ENCODE measurements at regions not wholly inside any gene's neighbourhood (a gene's known extent, or its start where the extent isn't known, plus 50 kb on each side); places are given as distances from the start of the nearest gene placed in this dataset.

DNA sequence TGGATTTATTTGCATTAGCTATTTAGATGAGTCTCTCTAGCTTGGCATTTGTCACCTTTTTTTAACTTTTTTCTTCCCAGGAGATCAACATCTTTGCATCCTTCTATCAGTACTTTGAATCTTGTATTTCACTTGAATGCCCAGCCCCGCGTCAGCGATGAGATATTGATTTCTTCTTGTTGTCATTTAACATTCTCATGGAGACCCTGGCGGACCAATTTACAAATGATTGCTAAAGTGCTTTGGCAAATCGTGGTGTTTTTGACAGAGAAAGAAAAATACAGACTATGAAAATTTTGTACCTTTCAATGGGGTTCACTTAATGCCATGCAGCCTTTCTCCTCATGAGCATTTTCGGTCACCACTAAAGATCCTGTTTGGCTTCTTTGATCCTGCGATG lies 269.7 kb downstream of the ABCC12 start:
- Histone ChIP-seq H3K27ac (ENCODE audit: low read length, poor library complexity, severe bottlenecking) (no peak overlapping the region), H2AK5ac (ENCODE audit: low read length, severe bottlenecking) (no peak overlapping the region), H2BK5ac (ENCODE audit: low read depth, low read length, poor library complexity, severe bottlenecking) (no peak overlapping the region), H2BK15ac (ENCODE audit: low read depth, poor library complexity, severe bottlenecking) (no peak overlapping the region), H3K4me1 (ENCODE audit: control insufficient read depth, insufficient read depth, low read depth, low read length) (peaks cover 10% of the 10 kb centered on the region), H3K14ac (ENCODE audit: low read length in 2 of 2) (no peak overlapping the region), H3K18ac (ENCODE audit: low read depth in 1 of 2, low read length in 2 of 2) (no peak overlapping the region), H3K79me1 (replicated peaks; ENCODE audit: low read length, poor library complexity, severe bottlenecking) (no peaks in the 10 kb centered on the region), H2BK120ac (ENCODE audit: low read depth, low read length) (no peak overlapping the region), H3K27me3 (ENCODE audit: control insufficient read depth in 1 of 2, insufficient read depth in 1 of 2, low read length in 2 of 2) (peaks cover 0 to 19% of the 10 kb centered on the region in 2 experiments), H3K4ac (ENCODE audit: low read depth in 1 of 2, low read length in 2 of 2) (no peak overlapping the region), H3K4me3 (ENCODE audit: insufficient read depth in 1 of 2, low read depth in 1 of 2, low read length in 2 of 2) (no peak overlapping the region), H4K8ac (ENCODE audit: low read length) (no peak overlapping the region), H3K23ac (ENCODE audit: low read length in 2 of 2) (no peak overlapping the region), H2AFZ (ENCODE audit: low read depth, low read length) (no peak overlapping the region), H2BK12ac (ENCODE audit: low read length in 2 of 2) (no peak overlapping the region), H3K9ac (ENCODE audit: low read length) (no peak overlapping the region), H3K9me3 (ENCODE audit: control insufficient read depth, low read length) (peaks cover 3% of the 10 kb centered on the region), H3K4me2 (ENCODE audit: low read length, poor library complexity, severe bottlenecking) (no peak overlapping the region), H4K91ac (ENCODE audit: low read length) (no peak overlapping the region), H3K36me3 (ENCODE audit: control insufficient read depth in 1 of 2, insufficient read depth in 2 of 2, low read depth in 1 of 2, low read length in 2 of 2) (no peaks in the 10 kb centered on the region)
- DNase-seq = no peak
- WGBS = 42% methylated on average over 7 of the region's 7 CpGs

GRCh38 chr16:47885489-47885888 lies 270.3 kb downstream of the ABCC12 start:
- Histone ChIP-seq H3K27me3 (ENCODE audit: control insufficient read depth in 1 of 2, insufficient read depth in 1 of 2, low read length in 2 of 2) (peaks cover 0 to 19% of the 10 kb centered on the region in 2 experiments), H3K4ac (ENCODE audit: low read depth in 1 of 2, low read length in 2 of 2) (no peak overlapping the region), H3K4me1 (ENCODE audit: control insufficient read depth, insufficient read depth, low read depth, low read length) (peaks cover 10% of the 10 kb centered on the region), H3K27ac (ENCODE audit: low read length, poor library complexity, severe bottlenecking) (no peak overlapping the region), H2BK15ac (ENCODE audit: low read depth, poor library complexity, severe bottlenecking) (no peak overlapping the region), H3K18ac (ENCODE audit: low read depth in 1 of 2, low read length in 2 of 2) (no peak overlapping the region), H3K4me3 (ENCODE audit: insufficient read depth in 1 of 2, low read depth in 1 of 2, low read length in 2 of 2) (no peak overlapping the region), H3K4me2 (ENCODE audit: low read length, poor library complexity, severe bottlenecking) (no peak overlapping the region), H2BK120ac (ENCODE audit: low read depth, low read length) (no peak overlapping the region), H3K14ac (ENCODE audit: low read length in 2 of 2) (no peak overlapping the region), H3K79me1 (replicated peaks; ENCODE audit: low read length, poor library complexity, severe bottlenecking) (no peaks in the 10 kb centered on the region), H4K91ac (ENCODE audit: low read length) (no peak overlapping the region), H3K9ac (ENCODE audit: low read length) (no peak overlapping the region), H2AFZ (ENCODE audit: low read depth, low read length) (no peak overlapping the region), H2BK12ac (ENCODE audit: low read length in 2 of 2) (no peak overlapping the region), H3K36me3 (ENCODE audit: control insufficient read depth in 1 of 2, insufficient read depth in 2 of 2, low read depth in 1 of 2, low read length in 2 of 2) (no peaks in the 10 kb centered on the region), H4K8ac (ENCODE audit: low read length) (no peak overlapping the region), H3K23ac (ENCODE audit: low read length in 2 of 2) (no peak overlapping the region), H3K9me3 (ENCODE audit: control insufficient read depth, low read length) (no peaks in the 10 kb centered on the region), H2AK5ac (ENCODE audit: low read length, severe bottlenecking) (no peak overlapping the region), H2BK5ac (ENCODE audit: low read depth, low read length, poor library complexity, severe bottlenecking) (no peak overlapping the region)
- no peak for DNase-seq
- WGBS = 100% methylated on average over 1 of the region's 1 CpG

DNA sequence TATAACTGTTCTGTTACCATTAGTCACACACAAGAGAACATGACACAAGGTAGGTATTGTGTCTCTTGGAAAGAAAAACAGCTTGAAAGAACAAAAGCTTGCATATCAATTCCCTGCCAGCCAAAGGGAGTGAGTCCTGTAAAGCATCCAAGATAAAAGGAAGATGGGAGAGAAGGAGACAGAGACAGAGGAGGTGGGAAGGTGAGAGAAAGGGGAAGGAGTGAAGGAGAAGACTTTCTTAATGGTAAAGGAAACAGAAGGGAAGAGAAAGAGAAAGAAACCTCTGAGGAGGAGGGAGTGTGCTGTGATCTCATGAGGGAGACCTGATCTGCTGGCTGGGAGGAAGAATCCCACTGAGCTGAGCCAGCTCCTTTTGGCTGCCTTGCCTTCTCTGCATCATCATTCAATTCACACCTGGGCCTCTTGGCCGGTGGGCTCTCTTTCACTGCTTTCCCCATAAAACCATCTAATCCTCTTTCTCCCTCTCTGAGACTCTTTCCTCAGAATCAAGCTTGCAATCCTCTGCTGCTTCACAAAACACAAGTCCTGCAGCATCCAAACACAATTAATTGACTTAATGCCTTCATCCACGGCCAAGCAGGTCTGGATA lies 271.6 kb downstream of the ABCC12 start:
- no peak overlapping the region for H3K4me3 ChIP-seq (ENCODE audit: insufficient read depth in 1 of 2, low read depth in 1 of 2, low read length in 2 of 2)
- peak overlapping the region in 1 of 2 experiments; percentile 37 for H3K18ac ChIP-seq (ENCODE audit: low read depth in 1 of 2, low read length in 2 of 2)
- H3K4me1 ChIP-seq (ENCODE audit: control insufficient read depth, insufficient read depth, low read depth, low read length) = peaks cover 10% of the 10 kb centered on the region
- no peak overlapping the region for H2AK5ac ChIP-seq (ENCODE audit: low read length, severe bottlenecking)
- peak overlapping the region; percentile 36 for H2BK120ac ChIP-seq (ENCODE audit: low read depth, low read length)
- 22% methylated on average over 2 of the region's 2 CpGs for WGBS
- H3K27ac ChIP-seq (ENCODE audit: low read length, poor library complexity, severe bottlenecking) = no peak overlapping the region
- H2BK12ac ChIP-seq (ENCODE audit: low read length in 2 of 2) = peak overlapping the region; percentile 40 to 49
- H2AFZ ChIP-seq (ENCODE audit: low read depth, low read length) = no peak overlapping the region
- no peaks in the 10 kb centered on the region for H3K36me3 ChIP-seq (ENCODE audit: control insufficient read depth in 1 of 2, insufficient read depth in 2 of 2, low read depth in 1 of 2, low read length in 2 of 2)
- H3K4ac ChIP-seq (ENCODE audit: low read depth in 1 of 2, low read length in 2 of 2) = no peak overlapping the region
- DNase-seq = no peak
- no peak overlapping the region for H3K9ac ChIP-seq (ENCODE audit: low read length)
- no peak overlapping the region for H3K4me2 ChIP-seq (ENCODE audit: low read length, poor library complexity, severe bottlenecking)
- no peak overlapping the region for H4K8ac ChIP-seq (ENCODE audit: low read length)
- H2BK5ac ChIP-seq (ENCODE audit: low read depth, low read length, poor library complexity, severe bottlenecking) = no peak overlapping the region
- no peaks in the 10 kb centered on the region for H3K79me1 ChIP-seq (replicated peaks; ENCODE audit: low read length, poor library complexity, severe bottlenecking)
- H3K27me3 ChIP-seq (ENCODE audit: control insufficient read depth in 1 of 2, insufficient read depth in 1 of 2, low read length in 2 of 2) = peaks cover 0 to 18% of the 10 kb centered on the region in 2 experiments
- H3K9me3 ChIP-seq (ENCODE audit: control insufficient read depth, low read length) = no peaks in the 10 kb centered on the region
- no peak overlapping the region for H3K14ac ChIP-seq (ENCODE audit: low read length in 2 of 2)
- H4K91ac ChIP-seq (ENCODE audit: low read length) = no peak overlapping the region
- no peak overlapping the region for H2BK15ac ChIP-seq (ENCODE audit: low read depth, poor library complexity, severe bottlenecking)
- H3K23ac ChIP-seq (ENCODE audit: low read length in 2 of 2) = no peak overlapping the region

GRCh38 chr16:47881574-47881973 lies 274.2 kb downstream of the ABCC12 start:
- H2AFZ ChIP-seq (ENCODE audit: low read depth, low read length) = no peak overlapping the region
- no peak overlapping the region for H4K91ac ChIP-seq (ENCODE audit: low read length)
- no peak overlapping the region for H2AK5ac ChIP-seq (ENCODE audit: low read length, severe bottlenecking)
- H2BK120ac ChIP-seq (ENCODE audit: low read depth, low read length) = no peak overlapping the region
- H3K18ac ChIP-seq (ENCODE audit: low read depth in 1 of 2, low read length in 2 of 2) = no peak overlapping the region
- H3K4me3 ChIP-seq (ENCODE audit: insufficient read depth in 1 of 2, low read depth in 1 of 2, low read length in 2 of 2) = no peak overlapping the region
- no peak overlapping the region for H3K9ac ChIP-seq (ENCODE audit: low read length)
- no peak overlapping the region for H2BK15ac ChIP-seq (ENCODE audit: low read depth, poor library complexity, severe bottlenecking)
- no peak overlapping the region for H3K27ac ChIP-seq (ENCODE audit: low read length, poor library complexity, severe bottlenecking)
- H3K4ac ChIP-seq (ENCODE audit: low read depth in 1 of 2, low read length in 2 of 2) = no peak overlapping the region
- H3K23ac ChIP-seq (ENCODE audit: low read length in 2 of 2) = no peak overlapping the region
- H3K9me3 ChIP-seq (ENCODE audit: control insufficient read depth, low read length) = peaks cover 4% of the 10 kb centered on the region
- H2BK5ac ChIP-seq (ENCODE audit: low read depth, low read length, poor library complexity, severe bottlenecking) = no peak overlapping the region
- no peak overlapping the region for H3K4me2 ChIP-seq (ENCODE audit: low read length, poor library complexity, severe bottlenecking)
- H3K14ac ChIP-seq (ENCODE audit: low read length in 2 of 2) = no peak overlapping the region
- 87% methylated on average over 4 of the region's 4 CpGs for WGBS
- H3K36me3 ChIP-seq (ENCODE audit: control insufficient read depth in 1 of 2, insufficient read depth in 2 of 2, low read depth in 1 of 2, low read length in 2 of 2) = no peaks in the 10 kb centered on the region
- DNase-seq = no peak
- no peak overlapping the region for H2BK12ac ChIP-seq (ENCODE audit: low read length in 2 of 2)
- H3K4me1 ChIP-seq (ENCODE audit: control insufficient read depth, insufficient read depth, low read depth, low read length) = peaks cover 2% of the 10 kb centered on the region
- no peaks in the 10 kb centered on the region for H3K79me1 ChIP-seq (replicated peaks; ENCODE audit: low read length, poor library complexity, severe bottlenecking)
- no peak overlapping the region for H4K8ac ChIP-seq (ENCODE audit: low read length)
- no peaks in the 10 kb centered on the region for H3K27me3 ChIP-seq (ENCODE audit: control insufficient read depth in 1 of 2, insufficient read depth in 1 of 2, low read length in 2 of 2)

Measured in mesenchymal stem cell (in vitro differentiated cells and primary cell).